HG02678 (cell line): ENCODE measurements at regions not wholly inside any gene's neighbourhood (a gene's known extent, or its start where the extent isn't known, plus 50 kb on each side); places are given as distances from the start of the nearest gene placed in this dataset.

ENCODE experiments used
- ATAC-seq: cut with Tn5 transposase; IDR thresholded peaks from one replicate; pipeline ENCODE4 v1.9.1; 2021; ENCODE audit warnings: mild to moderate bottlenecking, moderate library complexity; ENCODE audit not compliant: unreplicated experiment

GRCh38 chr18:30929718-30930117, 112.8 kb downstream of the DSC3 start:
- ATAC-seq: no peak

- ATAC-seq: no peak
These were observed 113.5 kb downstream of the DSC3 start for GRCh38 chr18:30929065-30929464.

- no peak for ATAC-seq
These were observed 114.9 kb downstream of the DSC3 start for GRCh38 chr18:30927517-30928075.

- ATAC-seq: no peak
These were observed 115.5 kb downstream of the DSC3 start for GRCh38 chr18:30927042-30927441.

GRCh38 chr18:30925795-30926194, 116.7 kb downstream of the DSC3 start:
- no peak for ATAC-seq

GRCh38 chr18:30920757-30921156, 121.8 kb downstream of the DSC3 start:
- ATAC-seq: no peak

- ATAC-seq: no peak
These were observed 122.2 kb downstream of the DSC3 start for GRCh38 chr18:30920351-30920750.

GRCh38 chr18:30917651-30918050, 124.9 kb downstream of the DSC3 start:
- no peak for ATAC-seq

GRCh38 chr18:30915336-30915988, 127.1 kb downstream of the DSC3 start:
- no peak for ATAC-seq

- no peak for ATAC-seq
These were observed 134.2 kb downstream of the DSC3 start for GRCh38 chr18:30908381-30908780.

- ATAC-seq: no peak
These were observed 139.0 kb downstream of the DSC3 start for GRCh38 chr18:30903566-30903965.

- no peak for ATAC-seq
These were observed 152.8 kb downstream of the DSC3 start for GRCh38 chr18:30889519-30890301.

GRCh38 chr18:30888344-30888743, 154.2 kb downstream of the DSC3 start:
- ATAC-seq: no peak

- no peak for ATAC-seq
These were observed 155.5 kb downstream of the DSC3 start for GRCh38 chr18:30886998-30887397.

- no peak for ATAC-seq
These were observed 172.1 kb downstream of the DSC3 start for GRCh38 chr18:30870466-30870865.

- ATAC-seq: no peak
These were observed 179.6 kb downstream of the DSC3 start for GRCh38 chr18:30862900-30863299.

GRCh38 chr18:30860741-30861140, 181.8 kb downstream of the DSC3 start:
- no peak for ATAC-seq

- no peak for ATAC-seq
These were observed 183.5 kb downstream of the DSC3 start for GRCh38 chr18:30859036-30859435.

- no peak for ATAC-seq
These were observed 184.0 kb downstream of the DSC3 start for GRCh38 chr18:30858560-30858959.

- no peak for ATAC-seq
These were observed 186.8 kb downstream of the DSC3 start for GRCh38 chr18:30855762-30856161.

GRCh38 chr18:30852980-30853379, 189.6 kb downstream of the DSC3 start:
- no peak for ATAC-seq

GRCh38 chr18:30852541-30852940, 190.0 kb downstream of the DSC3 start:
- ATAC-seq: no peak
